HG02981 (cell line): ENCODE measurements at regions not wholly inside any gene's neighbourhood (a gene's known extent, or its start where the extent isn't known, plus 50 kb on each side); places are given as distances from the start of the nearest gene placed in this dataset.
"Not testable (repeated sequence)": the region's sequence is repeated elsewhere in the genome, so short reads cannot be mapped to it uniquely, and the experiment has no call there.

Experiments used
- ATAC-seq: cut with Tn5 transposase; IDR thresholded peaks from one replicate; pipeline ENCODE4 v1.9.1; 2021; ENCODE audit warnings: mild to moderate bottlenecking, moderate library complexity; ENCODE audit not compliant: unreplicated experiment

DNA sequence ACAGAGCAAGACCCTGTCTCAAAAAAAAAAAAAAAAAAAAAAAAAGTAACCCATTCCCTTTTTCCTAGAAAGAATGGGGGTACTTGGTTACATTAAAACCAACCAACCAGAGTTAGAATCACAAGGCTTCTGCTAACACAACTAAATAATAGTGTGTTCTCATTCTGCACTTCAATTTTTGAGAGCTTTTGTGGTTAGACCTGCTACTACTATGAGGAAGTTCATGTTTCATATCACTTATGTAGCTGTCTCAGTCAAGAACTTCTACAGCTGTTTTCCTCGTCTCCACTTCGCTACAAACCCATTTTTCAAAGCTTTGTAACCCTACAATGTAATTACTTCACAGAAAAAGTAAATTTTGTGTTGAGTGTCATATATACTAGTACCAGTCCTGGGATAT, 58.3 kb downstream of the PDHA2 start:
- ATAC-seq = peak; percentile 51

DNA sequence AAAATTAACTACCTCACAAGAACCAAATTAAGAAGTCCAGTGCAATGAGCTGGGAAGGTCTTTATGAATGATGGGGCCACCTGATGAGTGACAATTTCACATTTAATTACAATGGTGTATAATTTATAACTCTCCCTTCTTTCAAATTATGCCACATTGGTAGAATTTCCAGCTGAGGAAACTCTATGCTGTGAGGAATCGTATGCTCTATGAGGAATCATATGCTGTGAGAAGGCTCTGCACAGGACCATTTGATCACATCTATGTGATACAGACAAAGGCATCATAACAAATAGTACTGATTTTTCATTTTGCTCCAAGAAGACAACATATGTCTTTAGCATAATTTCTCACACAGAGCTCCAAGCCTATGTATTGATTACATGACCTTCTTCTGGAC, 69.3 kb downstream of the PDHA2 start:
- ATAC-seq = no peak

GRCh38 chr4:95910749-95911148, 70.9 kb downstream of the PDHA2 start:
- ATAC-seq = no peak

DNA sequence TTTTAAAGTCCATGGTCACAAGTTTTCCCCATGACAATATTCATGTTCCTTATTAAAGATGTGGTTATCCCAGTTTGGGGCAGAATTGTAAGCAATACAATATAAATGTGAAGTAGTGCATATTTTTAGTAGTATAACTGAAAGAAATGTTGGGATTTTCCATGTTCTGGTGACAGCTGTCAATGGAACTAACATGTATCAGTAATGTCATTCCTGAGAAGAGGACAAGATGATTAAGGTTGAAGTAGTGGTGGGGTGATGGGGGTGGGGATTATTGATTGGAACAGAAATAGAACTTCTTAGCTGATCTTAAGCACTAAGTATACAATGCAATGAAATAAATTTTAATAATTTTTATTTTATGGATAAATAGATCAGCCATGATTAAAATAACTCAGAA, 81.6 kb downstream of the PDHA2 start:
- no peak for ATAC-seq

- no peak for ATAC-seq
Observed at GRCh38 chr4:95929448-95930064, 89.7 kb downstream of the PDHA2 start.

DNA sequence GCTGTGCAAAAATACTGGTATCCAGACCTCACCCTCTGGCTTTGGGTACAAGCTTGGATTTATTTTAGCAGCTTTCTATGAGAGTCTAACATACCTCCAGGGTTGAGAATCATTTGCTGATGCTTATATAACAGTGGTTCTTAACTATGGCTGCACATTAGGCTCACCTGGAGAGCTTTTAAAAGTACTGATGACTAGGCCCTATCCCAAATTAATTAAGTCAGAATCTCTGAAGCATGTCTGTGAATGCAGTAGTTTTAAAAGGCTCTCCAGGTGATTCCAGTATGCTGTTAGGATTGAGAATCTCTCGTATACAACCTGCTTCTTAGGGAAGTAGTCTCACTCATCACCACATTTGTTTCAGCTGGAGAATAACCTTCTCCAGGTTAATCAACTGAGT, 99.2 kb downstream of the PDHA2 start:
- ATAC-seq = no peak

- ATAC-seq = no peak
Observed at GRCh38 chr4:95949136-95949765, 109.4 kb downstream of the PDHA2 start.

GRCh38 chr4:95949808-95950207, 109.9 kb downstream of the PDHA2 start:
- ATAC-seq = no peak

- not testable (repeated sequence) for ATAC-seq
Observed at GRCh38 chr4:95952538-95952937, 112.6 kb downstream of the PDHA2 start.

DNA sequence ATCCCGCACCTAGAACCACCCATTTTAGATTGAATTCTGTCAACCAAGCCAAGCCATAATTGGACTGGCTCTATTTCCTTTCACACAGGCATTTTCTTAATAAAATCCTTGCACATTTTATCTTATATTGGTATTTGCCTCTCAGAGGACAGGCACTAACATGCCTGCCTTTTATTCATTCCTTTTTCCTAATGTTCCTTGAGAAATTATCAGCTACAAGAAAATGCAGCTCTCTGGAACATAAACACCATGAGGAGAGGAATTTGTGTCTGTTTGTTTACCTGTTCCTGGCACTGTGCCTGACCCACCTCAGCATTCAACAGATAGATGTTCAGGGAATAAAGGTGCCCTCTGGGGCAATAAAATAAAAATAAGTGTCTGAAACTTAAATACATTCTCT, 116.2 kb downstream of the PDHA2 start:
- ATAC-seq = no peak

DNA sequence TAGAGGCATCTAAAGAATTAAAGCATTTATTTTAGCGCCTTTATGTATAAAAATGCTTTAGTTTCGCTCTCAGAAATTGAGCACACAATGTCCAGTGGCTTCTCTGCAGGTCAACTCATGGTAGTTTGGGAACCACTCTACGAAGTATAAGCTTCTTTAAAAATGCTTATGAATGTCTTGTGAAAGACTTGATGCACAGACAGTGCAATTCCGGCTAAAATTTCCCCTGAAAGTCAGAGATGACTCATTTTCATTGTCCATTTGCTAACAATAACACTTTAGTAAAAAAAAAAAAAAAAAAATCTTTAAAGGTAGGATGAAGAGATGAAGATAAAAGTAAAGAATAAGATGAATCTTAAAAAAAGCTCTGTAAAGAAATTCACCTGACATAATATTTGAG, 117.2 kb downstream of the PDHA2 start:
- ATAC-seq = no peak

- ATAC-seq = no peak
Observed at GRCh38 chr4:95957759-95958158, 117.9 kb downstream of the PDHA2 start.

DNA sequence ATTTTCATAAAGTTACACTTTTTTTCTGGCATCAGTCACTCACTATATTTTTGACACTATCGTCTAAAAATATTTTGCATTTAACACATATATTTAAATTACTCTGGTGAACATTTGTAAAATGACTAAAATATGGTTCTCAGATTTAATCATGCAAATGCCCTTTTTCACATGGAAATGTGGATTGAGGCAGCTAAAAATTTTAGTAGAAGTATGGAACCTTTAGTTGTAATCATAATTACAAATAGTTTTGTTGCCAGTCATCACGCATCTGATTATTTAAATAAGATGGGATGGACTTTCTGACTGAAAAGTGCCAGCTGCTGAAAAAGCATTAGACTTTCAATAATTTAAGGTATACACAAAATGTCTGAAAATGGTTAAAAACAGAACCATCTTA, 119.3 kb downstream of the PDHA2 start:
- no peak for ATAC-seq

DNA sequence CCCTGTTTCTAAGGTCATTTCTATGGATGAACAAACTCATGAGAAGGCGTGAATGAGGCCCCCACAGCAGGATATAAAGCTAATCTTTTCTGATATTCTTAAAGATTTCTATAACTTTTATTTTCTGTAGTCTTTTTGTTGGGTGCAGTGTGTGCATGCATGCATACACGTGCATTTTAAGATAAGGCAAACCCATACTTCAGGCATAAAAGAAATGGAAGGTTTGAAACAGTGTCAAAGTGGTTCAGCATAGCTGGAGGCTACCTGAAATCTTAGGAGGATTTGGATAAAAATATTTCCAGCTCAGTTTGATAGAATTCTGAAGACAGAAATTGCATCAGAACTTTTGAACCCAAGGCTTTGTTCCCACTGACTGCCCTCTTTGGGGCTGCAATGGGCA, 119.7 kb downstream of the PDHA2 start:
- no peak for ATAC-seq

GRCh38 chr4:95963456-95963855, 123.6 kb downstream of the PDHA2 start:
- no peak for ATAC-seq

DNA sequence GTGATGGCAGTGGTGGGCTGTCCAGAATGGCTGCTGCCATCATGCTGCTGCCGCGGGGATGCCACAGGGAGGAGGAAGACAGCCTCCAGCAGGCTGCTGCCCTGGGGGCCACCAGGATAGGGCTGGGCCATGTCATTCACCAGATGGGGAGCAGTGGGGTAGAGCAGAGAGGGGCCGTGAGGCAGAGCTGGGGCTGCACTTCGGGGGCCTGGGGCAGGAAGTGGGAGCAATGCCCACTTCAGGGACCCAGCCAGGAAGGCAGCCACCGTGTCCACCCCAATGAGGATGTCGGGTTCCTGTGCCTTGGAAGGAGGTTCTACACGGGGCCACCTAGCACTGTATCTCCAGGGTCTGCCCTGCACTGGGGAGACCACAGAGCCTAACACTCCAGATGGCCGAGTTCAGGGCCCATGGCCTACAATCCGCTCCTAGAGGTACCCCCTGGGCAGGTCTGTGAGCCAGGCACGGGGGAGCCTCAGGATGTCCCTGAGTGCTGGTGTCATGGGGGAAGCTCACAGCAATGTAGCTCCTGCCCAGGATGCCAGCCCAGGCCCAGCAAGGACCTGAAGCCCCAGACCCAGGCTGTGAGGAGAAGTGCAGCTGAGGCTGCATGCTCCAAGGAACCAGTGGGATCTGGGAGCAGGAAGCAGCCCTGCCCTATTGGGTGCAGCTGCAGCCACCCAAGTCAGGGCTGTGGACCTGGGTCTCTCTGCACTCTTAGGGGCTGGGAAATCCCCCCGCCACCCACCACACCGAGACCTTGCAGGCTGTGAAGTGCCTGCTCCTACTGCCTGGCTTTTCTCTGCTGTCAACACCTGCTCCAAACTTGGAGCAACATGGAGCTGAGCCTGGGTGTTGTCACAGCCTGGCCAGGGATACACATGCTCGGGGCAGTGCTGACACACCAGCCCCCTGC, 140.3 kb downstream of the PDHA2 start:
- ATAC-seq = no peak

DNA sequence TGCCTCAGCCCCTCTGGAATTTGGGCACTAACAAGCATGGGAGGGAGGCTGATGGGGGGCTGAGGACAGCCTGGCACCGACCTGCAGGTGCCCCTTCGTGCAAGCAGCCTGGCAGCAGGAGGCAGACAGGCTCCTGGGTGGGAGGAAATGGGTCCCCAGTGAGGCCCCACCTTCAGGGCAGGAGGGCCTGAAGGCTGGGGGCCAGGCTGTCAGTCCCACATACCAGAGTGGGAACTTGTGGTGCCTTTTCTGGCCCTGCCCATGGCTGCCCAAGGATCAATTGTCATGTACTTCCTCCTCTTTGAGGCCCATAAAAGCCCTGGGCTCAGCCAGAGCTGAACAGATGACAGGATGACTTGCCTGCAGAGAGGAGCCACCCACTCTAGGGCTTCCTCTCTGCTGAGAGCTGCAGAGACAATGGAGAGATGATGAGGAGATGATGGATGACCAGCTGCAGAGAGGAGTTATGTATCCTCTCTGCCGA, 141.0 kb downstream of the PDHA2 start:
- no peak for ATAC-seq

DNA sequence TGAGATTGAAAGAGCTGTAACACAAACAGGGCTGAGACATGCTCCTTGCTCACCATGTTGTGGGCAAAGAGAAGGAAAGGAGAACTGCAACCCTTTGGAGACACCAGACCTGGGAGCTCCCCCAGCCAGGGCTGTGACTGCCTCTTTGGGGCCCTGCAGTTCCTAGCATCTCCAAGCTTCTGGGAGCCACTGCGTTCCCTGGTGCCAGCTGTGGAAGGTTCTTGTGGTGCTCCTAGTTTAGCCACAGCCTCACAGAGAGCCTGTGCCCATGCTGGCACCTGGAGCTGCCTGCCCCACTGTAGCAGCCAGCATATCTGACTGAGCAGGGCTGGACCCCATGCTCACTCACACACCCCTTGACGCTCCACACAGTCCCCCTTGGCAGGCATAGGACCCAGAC, 141.7 kb downstream of the PDHA2 start:
- ATAC-seq = no peak

- ATAC-seq = no peak
Observed at GRCh38 chr4:95982516-95982915, 142.6 kb downstream of the PDHA2 start.

GRCh38 chr4:95984081-95984480, 144.2 kb downstream of the PDHA2 start:
- ATAC-seq = no peak

- peak; percentile 45 for ATAC-seq
Observed at GRCh38 chr4:95985051-95985450, 145.2 kb downstream of the PDHA2 start.
